Heart left ventricle (tissue), 16 donors: ENCODE measurements at regions not wholly inside any gene's neighbourhood (a gene's known extent, or its start where the extent isn't known, plus 50 kb on each side); places are given as distances from the start of the nearest gene placed in this dataset.
A peak's percentile ranks its signal among the peaks of the same experiment; 100 is the strongest.

Source experiments
- ATAC-seq, 4 donors: fragments of 200-7000 bp; cut with Tn5 transposase; one replicate each; pipeline ENCODE4 v1.9.1; 2020 to 2022; ENCODE audit warnings: moderate library complexity in 4 of 4, mild to moderate bottlenecking in 3 of 4, moderate number of reproducible peaks in 1 of 4
- DNase-seq, 5 donors: peaks; one replicate each; pipeline ENCODE4 v3.0.0-alpha.2; 2020
- H3K27ac ChIP-seq, 12 donors: fragments of 200-600 bp; sonication (generic) in 4 of 12; one replicate each; pipeline versions ENCODE4 v1.5.0 to v1.8.0; 2016 to 2022; ENCODE audit warnings: mild to moderate bottlenecking in 2 of 12
- H3K27me3 ChIP-seq, 9 donors: fragments of 200-600 bp; sonication (generic) in 2 of 9; one replicate each; pipeline versions ENCODE4 v1.5.1 to v1.8.0; 2016 to 2022; ENCODE audit warnings: mild to moderate bottlenecking in 3 of 9
- H3K36me3 ChIP-seq, 9 donors: fragments of 200-600 bp; sonication (generic) in 2 of 9; one replicate each; pipeline versions ENCODE4 v1.5.0 to v1.8.0; 2018 to 2022; ENCODE audit warnings: mild to moderate bottlenecking in 2 of 9
- H3K4me1 ChIP-seq, 12 donors: fragments of 200-600 bp; sonication (generic) in 4 of 12; one replicate each; pipeline versions ENCODE4 v1.5.0 to v1.8.0; 2016 to 2022; ENCODE audit warnings: mild to moderate bottlenecking in 3 of 12
- H3K4me3 ChIP-seq, 12 donors: fragments of 200-600 bp; sonication (generic) in 4 of 12; one replicate each; pipeline versions ENCODE4 v1.5.0 to v1.8.0; 2017 to 2022; ENCODE audit warnings: mild to moderate bottlenecking in 9 of 12, moderate library complexity in 4 of 12
- H3K9me3 ChIP-seq, 12 donors: fragments of 200-600 bp; sonication (generic) in 4 of 12; one replicate each; pipeline versions ENCODE4 v1.5.0 to v1.8.0; 2016 to 2022; ENCODE audit warnings: mild to moderate bottlenecking in 1 of 12
- CTCF ChIP-seq, 12 donors: fragments of 200-600 bp; sonication (generic) in 4 of 12; IDR thresholded peaks; one replicate each; pipeline versions ENCODE4 v1.5.0 to v1.8.0; 2018 to 2022; ENCODE audit warnings: antibody characterized with exemption in 12 of 12, mild to moderate bottlenecking in 5 of 12
- POLR2A ChIP-seq, 2 donors: fragments of 450-650 bp; IDR thresholded peaks; one replicate each; pipeline ENCODE4 v1.6.1; 2017; ENCODE audit warnings: antibody characterized with exemption in 2 of 2, mild to moderate bottlenecking in 2 of 2, moderate library complexity in 2 of 2
- whole genome bisulfite sequencing, 4 donors: extraction: QIAGEN DNeasy Blood & Tissue Kit in 2 of 4; methylation state at CpG; one replicate each; pipeline versions ENCODE4 v1.1.5 to v1.1.7; 2013 to 2018; 5-methylcytosine and 5-hydroxymethylcytosine counted together
- intact Hi-C, 10 donors: fragments of 100-400 bp; cut with DNase I; formaldehyde crosslinking; loops; one replicate each; pipeline versions ENCODE4 v1.11.1 to v1.14.2; 2022
- donor health status: ischemic (EF 13 %, LVEDD 7.1; RV severe dilation, severe dysfunction).
- donor health status: healthy with polysubstance abuse.
- donor health status: DM: no; HTN: yes; CAD: no.
- donor health status: DM: no; HTN: no; CAD: no.
- donor health status: ischemic (EF 25% LVEDD 6.9; RV normal size, moderate dysfunction).
- donor health status: ischemic (EF 25% LVEDD 5.7; RV mildly dilated, moderate dysfunction).
- donor health status: healthy.
- donor health status: DM: yes; HTN: yes; CAD: no.
- donor health status: ischemic (EF 35%, LVEDD 5.7; RV mildly dilated, moderate dysfunction).
- donor health status: nonischemic (EF 11% LVEDD 7.7; RV severe dilation, severe dysfunction).
- donor health status: DM: yes; HTN: yes; CAD: no.
- donor health status: PGD.
- donor health status: ischemic (EF 29% LVEDD 5.4; RV normal size, mild dysfunction).
- donor health status: nonischemic (EF 23%, LVEDD 6.1; RV moderate dilation, normal function).

DNA sequence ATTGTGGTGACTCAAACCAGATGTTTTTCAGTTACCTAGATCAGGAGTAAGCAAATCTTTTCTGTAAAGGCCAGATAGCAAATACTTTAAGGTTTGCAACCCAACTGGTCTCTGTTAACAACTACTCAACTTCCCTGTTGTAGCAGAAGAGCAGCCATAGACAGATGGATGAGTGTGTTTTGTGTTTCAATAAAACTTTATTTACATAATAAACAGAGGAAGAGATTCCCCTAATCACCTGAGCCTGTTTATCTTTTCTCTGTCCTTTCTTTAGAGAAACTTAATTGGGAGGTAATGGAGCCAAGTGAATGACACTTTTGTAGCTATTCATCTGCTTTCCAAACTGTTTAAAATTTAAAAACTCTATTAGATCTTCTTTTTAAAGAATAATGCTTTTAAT lies 365.1 kb downstream of the IPO8 start:
- Histone ChIP-seq H3K4me1 (no peaks in the 10 kb centered on the region), H3K4me3 (no peak overlapping the region), H3K27me3 (no peaks in the 10 kb centered on the region), H3K27ac (no peak overlapping the region), H3K36me3 (no peaks in the 10 kb centered on the region), H3K9me3 (peaks cover 0 to 4% (median 0%) of the 10 kb centered on the region in 12 donors)
- DNase-seq = no peak
- TF ChIP-seq POLR2A (IDR thresholded peaks at IDR 0.05) (no peak), CTCF (IDR thresholded peaks at IDR 0.05) (no peak)
- intact Hi-C loops = no loop called here
- no peak for ATAC-seq

DNA sequence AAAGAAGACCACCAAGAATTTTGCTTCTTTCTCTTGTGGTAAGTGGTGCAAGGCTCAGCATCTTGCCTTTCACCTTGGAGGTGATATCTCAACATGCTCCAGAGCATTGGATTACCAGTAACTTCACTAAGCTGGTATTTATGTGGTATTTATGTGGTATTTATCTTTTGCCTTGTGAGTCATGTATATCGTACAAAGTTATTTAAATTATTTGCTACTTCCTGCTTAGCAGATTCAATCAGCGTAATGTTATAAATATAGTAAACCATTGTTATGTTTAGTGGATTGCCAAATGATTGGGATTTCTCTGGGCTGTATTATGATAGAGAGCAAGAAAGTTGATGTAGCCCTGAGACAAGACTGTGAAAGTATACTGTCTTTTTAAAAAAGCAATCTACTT lies 366.4 kb downstream of the IPO8 start:
- intact Hi-C loops = no loop called here
- DNase-seq (no peak), ATAC-seq (no peak)
- WGBS, 4 donors = 65 to 75% (median 74%) methylated on average over 2 of the region's 2 CpGs
- Histone ChIP-seq H3K27me3 (no peaks in the 10 kb centered on the region), H3K9me3 (peaks cover 0 to 15% (median 0%) of the 10 kb centered on the region in 12 donors), H3K4me3 (no peak overlapping the region), H3K4me1 (no peaks in the 10 kb centered on the region), H3K27ac (no peak overlapping the region), H3K36me3 (no peaks in the 10 kb centered on the region)
- no peak for TF ChIP-seq POLR2A (IDR thresholded peaks at IDR 0.05)
- TF ChIP-seq CTCF (IDR thresholded peaks at IDR 0.05) = no peak

DNA sequence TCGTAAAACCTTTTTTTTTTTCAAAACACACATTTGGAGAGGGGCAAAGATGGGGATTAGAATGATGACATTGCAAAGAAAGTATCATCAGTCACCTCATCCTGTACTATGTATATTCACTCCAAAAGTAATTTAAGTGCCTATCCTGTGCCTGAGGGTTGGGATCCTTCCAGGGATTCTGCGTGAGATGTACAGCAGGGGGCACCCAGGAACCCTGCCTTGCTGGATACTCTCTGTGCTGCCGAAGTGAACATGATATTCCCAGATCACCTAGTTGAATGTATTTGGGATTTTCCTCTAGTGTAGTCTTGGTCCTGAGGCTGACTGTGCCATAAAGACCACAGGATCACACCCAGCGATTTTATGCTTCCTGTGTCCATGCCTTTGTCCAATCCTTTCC lies 372.7 kb downstream of the IPO8 start:
- Histone ChIP-seq H3K27ac (no peak overlapping the region), H3K9me3 (peaks cover 0 to 22% (median 0%) of the 10 kb centered on the region in 12 donors), H3K36me3 (no peaks in the 10 kb centered on the region), H3K4me3 (no peak overlapping the region), H3K4me1 (no peaks in the 10 kb centered on the region), H3K27me3 (no peaks in the 10 kb centered on the region)
- intact Hi-C loops = no loop called here
- DNase-seq = no peak
- TF ChIP-seq POLR2A (IDR thresholded peaks at IDR 0.05) (no peak), CTCF (IDR thresholded peaks at IDR 0.05) (peak in 1 of 12 donors; percentile 22)
- ATAC-seq = no peak
- WGBS, 4 donors = 49 to 80% (median 65%) methylated on average over 4 of the region's 4 CpGs

DNA sequence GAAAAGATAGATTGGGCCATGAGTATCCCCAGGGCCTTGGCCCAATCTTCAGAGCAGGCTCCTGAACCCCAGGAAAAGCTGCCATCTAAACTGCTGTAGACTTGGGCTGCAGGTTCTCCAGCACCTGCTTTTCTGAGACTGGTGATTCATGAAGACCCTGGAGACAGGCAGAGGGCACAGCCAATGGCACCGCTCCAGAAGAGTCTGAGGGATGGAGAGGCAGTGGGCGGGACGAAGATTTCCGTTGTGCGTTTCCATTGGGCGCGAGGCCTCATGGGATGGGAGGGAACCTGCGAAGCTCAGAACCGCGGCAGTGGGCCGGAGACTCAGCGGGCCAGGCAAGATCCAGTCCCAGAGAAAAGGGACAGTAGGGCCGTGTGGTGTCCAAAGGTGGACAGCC lies 375.1 kb downstream of the IPO8 start:
- intact Hi-C loops = no loop called here
- DNase-seq (no peak), ATAC-seq (no peak)

More for the DNA sequence above, 375.1 kb downstream of the IPO8 start:
- WGBS, 4 donors = 91 to 95% (median 93%) methylated on average over 13 of the region's 13 CpGs
- no peaks in the 10 kb centered on the region for H3K27me3 ChIP-seq
- peaks cover 0 to 19% (median 0%) of the 10 kb centered on the region in 12 donors for H3K9me3 ChIP-seq
- TF ChIP-seq POLR2A (IDR thresholded peaks at IDR 0.05) (no peak), CTCF (IDR thresholded peaks at IDR 0.05) (no peak)
- no peaks in the 10 kb centered on the region for H3K36me3 ChIP-seq
- no peak overlapping the region for H3K27ac ChIP-seq
- H3K4me3 ChIP-seq = no peak overlapping the region
- no peaks in the 10 kb centered on the region for H3K4me1 ChIP-seq
